Psoas muscle (tissue), 7 donors: ENCODE measurements at regions not wholly inside any gene's neighbourhood (a gene's known extent, or its start where the extent isn't known, plus 50 kb on each side); places are given as distances from the start of the nearest gene placed in this dataset.

Source experiments
- ATAC-seq, 4 donors: fragments of 200-7000 bp; cut with Tn5 transposase; one replicate each; pipeline ENCODE4 v1.9.1; 2020; ENCODE audit warnings: moderate library complexity in 3 of 4, mild to moderate bottlenecking in 2 of 4
- DNase-seq, 2 donors: peaks; one replicate each; pipeline ENCODE4 v3.0.0-alpha.2; 2020
- H3K27ac ChIP-seq: fragments of 200-600 bp; one replicate; pipeline ENCODE4 v1.8.0; 2022
- H3K27me3 ChIP-seq, 3 donors: fragments of 200-600 bp in 1 of 3; one replicate each; pipeline versions ENCODE4 v1.6.1 to v1.8.0; 2013 to 2022; ENCODE audit warnings: low read length in 2 of 3, mild to moderate bottlenecking in 2 of 3, moderate library complexity in 1 of 3; ENCODE audit not compliant: insufficient read depth in 3 of 3
- H3K36me3 ChIP-seq, 2 donors: fragments of 200-600 bp in 1 of 2; one replicate each; pipeline versions ENCODE4 v1.6.1 to v1.8.0; 2013 to 2022; ENCODE audit warnings: low read depth in 1 of 2, mild to moderate bottlenecking in 1 of 2, moderate library complexity in 1 of 2; ENCODE audit not compliant: insufficient read depth in 1 of 2
- H3K4me1 ChIP-seq: fragments of 200-600 bp; one replicate; pipeline ENCODE4 v1.8.0; 2022
- H3K4me3 ChIP-seq: fragments of 200-600 bp; one replicate; pipeline ENCODE4 v1.8.0; 2022; ENCODE audit warnings: mild to moderate bottlenecking
- H3K9me3 ChIP-seq: fragments of 200-600 bp; one replicate; pipeline ENCODE4 v1.8.0; 2022
- WGBS, 3 donors: extraction: QIAGEN DNeasy Blood & Tissue Kit; methylation state at CpG; one replicate each; pipeline versions ENCODE4 v1.1.6 to v1.1.7; 2013; 5-methylcytosine and 5-hydroxymethylcytosine counted together
- intact Hi-C, 2 donors: fragments of 100-400 bp; cut with DNase I; formaldehyde crosslinking; loops; one replicate each; pipeline versions ENCODE4 v1.11.0 to v1.14.2; 2022
- TF ChIP-seq, protein P1 (sequence below): fragments of 200-600 bp; IDR thresholded peaks from one replicate; pipeline ENCODE4 v1.8.0; 2022; ENCODE audit warnings: antibody characterized with exemption
- donor health status: healthy with polysubstance abuse.
- donor health status: DM: no; HTN: no; CAD: no; lungs with moderate emphysema.
- donor health status: Bipolar disorder and iron deficiency.
- donor health status: healthy.
- donor health status: DM: yes; HTN: yes; CAD: no.
- donor health status: DM: no; HTN: no; CAD: no.
- donor health status: DM: yes; HTN: yes; CAD: no.

DNA sequence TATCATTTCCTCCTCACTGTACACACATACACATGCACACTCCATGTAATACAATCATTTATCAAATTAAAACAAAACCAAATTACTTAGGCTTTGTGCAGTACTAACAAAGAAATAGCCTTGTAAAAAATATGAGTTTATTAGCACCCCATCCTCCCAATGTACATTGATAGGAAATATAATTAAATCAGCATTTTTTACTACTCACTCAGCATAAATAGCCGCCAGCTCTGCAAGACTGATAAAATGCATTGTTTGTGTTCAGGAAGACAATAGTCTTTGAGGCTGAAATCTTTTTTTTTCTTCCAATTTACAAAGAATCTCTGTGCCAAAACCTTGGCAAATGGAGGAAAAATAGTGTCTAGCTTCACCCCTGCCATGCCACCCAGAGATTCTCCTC, 497.6 kb upstream of the ADAMTS16 start:
- Histone ChIP-seq H3K36me3 (no peaks in the 10 kb centered on the region), H3K4me3 (no peak overlapping the region), H3K9me3 (no peaks in the 10 kb centered on the region), H3K27me3 (no peaks in the 10 kb centered on the region), H3K4me1 (no peaks in the 10 kb centered on the region), H3K27ac (no peak overlapping the region)
- intact Hi-C loops = no loop called here
- no peak for ATAC-seq
- WGBS, 3 donors = 66 to 80% (median 68%) methylated on average over 1 of the region's 1 CpG
- DNase-seq = no peak
- TF ChIP-seq, protein P1, sequence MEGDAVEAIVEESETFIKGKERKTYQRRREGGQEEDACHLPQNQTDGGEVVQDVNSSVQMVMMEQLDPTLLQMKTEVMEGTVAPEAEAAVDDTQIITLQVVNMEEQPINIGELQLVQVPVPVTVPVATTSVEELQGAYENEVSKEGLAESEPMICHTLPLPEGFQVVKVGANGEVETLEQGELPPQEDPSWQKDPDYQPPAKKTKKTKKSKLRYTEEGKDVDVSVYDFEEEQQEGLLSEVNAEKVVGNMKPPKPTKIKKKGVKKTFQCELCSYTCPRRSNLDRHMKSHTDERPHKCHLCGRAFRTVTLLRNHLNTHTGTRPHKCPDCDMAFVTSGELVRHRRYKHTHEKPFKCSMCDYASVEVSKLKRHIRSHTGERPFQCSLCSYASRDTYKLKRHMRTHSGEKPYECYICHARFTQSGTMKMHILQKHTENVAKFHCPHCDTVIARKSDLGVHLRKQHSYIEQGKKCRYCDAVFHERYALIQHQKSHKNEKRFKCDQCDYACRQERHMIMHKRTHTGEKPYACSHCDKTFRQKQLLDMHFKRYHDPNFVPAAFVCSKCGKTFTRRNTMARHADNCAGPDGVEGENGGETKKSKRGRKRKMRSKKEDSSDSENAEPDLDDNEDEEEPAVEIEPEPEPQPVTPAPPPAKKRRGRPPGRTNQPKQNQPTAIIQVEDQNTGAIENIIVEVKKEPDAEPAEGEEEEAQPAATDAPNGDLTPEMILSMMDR = no peak

DNA sequence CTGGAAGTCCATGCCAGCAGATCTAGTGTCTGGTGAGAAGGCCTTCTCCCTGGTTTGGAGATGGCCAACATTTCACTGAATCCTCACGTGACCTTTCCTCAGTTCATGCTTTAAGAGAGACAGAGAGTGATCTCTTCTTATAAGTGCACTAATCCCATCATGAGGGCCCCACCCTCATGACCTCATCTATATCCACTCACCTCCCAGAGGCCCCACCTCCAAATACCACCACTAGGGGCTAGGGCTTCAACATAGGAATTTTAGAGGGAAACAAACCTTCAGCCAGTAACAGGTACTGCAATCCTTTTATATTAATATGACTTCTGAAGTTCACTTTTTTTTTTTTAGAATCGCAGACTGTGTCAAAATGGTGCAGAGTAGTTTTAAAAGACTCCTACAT, 496.9 kb upstream of the ADAMTS16 start:
- intact Hi-C loops = no loop called here

DNA sequence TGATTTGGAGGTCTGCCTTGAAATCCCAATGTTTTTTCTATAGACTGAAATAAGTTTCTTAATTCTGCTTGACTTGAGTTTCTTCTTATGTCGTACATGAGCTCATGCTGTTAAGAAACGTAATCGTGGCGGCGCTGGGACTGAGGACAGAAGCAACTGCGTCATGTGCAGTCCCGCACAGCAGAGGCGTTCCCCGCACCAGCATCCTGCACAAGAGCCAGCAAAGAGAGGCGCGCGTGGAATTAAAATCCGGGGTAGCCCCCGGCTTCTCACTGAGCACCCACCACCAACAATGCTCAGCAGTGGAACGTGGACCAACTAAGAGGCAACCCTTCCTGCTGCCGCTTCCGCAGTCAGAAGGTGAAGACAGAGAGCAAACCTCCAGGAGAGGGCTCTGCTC, 496.2 kb upstream of the ADAMTS16 start:
- Histone ChIP-seq H3K4me1 (no peaks in the 10 kb centered on the region), H3K27ac (no peak overlapping the region), H3K9me3 (no peaks in the 10 kb centered on the region), H3K27me3 (no peaks in the 10 kb centered on the region), H3K4me3 (no peak overlapping the region), H3K36me3 (no peaks in the 10 kb centered on the region)
- DNase-seq = no peak
- WGBS, 3 donors = 95 to 97% (median 96%) methylated on average over 17 of the region's 17 CpGs
- intact Hi-C loops = no loop called here
- no peak for ATAC-seq
- TF ChIP-seq, protein P1 = no peak

More for the DNA sequence above, 496.9 kb upstream of the ADAMTS16 start:
- no peak overlapping the region for H3K27ac ChIP-seq
- no peak overlapping the region for H3K4me3 ChIP-seq
- DNase-seq (no peak), ATAC-seq (no peak)
- H3K9me3 ChIP-seq = no peaks in the 10 kb centered on the region
- TF ChIP-seq, protein P1 = no peak
- no peaks in the 10 kb centered on the region for H3K36me3 ChIP-seq
- H3K27me3 ChIP-seq = no peaks in the 10 kb centered on the region
- H3K4me1 ChIP-seq = no peaks in the 10 kb centered on the region
- WGBS, 3 donors = 92 to 98% (median 96%) methylated on average over 2 of the region's 2 CpGs

DNA sequence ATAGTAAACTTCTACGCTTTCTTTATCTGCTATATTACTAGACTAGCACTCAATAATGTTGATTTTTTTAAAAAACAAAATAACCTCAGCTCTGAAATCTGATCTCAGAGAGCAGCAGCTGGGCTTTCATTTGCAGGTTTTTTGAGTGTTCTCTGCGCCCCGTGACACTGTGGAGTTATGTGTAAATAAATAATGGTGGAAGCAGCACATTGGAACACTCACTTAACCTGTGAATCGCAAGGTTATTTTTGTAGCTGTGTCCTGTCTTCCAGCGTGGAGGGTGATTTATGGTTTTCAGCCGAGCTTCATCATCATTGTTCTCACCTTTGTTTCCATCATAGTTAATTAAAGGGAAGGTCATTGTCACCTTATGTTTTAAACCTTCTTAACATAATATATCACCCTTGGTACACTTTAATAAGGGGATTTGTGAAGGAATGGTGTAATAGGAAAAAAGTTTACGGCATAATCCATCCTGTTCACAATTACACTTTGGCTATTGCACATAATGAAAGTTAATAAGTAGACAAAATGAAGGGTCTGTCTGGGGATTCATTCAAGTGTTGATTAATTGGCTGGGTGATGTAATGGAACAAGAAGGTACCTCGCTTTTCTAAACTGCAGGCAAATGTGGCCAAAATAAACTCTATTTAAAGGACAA, 493.3 kb upstream of the ADAMTS16 start:
- intact Hi-C loops = no loop called here
- no peak for ATAC-seq
- WGBS, 3 donors = 31 to 37% (median 35%) methylated on average over 8 of the region's 8 CpGs
- Histone ChIP-seq H3K4me3 (no peak overlapping the region), H3K9me3 (no peaks in the 10 kb centered on the region), H3K4me1 (no peaks in the 10 kb centered on the region), H3K27me3 (no peaks in the 10 kb centered on the region), H3K36me3 (no peaks in the 10 kb centered on the region), H3K27ac (no peak overlapping the region)
- no peak for DNase-seq
- TF ChIP-seq, protein P1 = no peak

DNA sequence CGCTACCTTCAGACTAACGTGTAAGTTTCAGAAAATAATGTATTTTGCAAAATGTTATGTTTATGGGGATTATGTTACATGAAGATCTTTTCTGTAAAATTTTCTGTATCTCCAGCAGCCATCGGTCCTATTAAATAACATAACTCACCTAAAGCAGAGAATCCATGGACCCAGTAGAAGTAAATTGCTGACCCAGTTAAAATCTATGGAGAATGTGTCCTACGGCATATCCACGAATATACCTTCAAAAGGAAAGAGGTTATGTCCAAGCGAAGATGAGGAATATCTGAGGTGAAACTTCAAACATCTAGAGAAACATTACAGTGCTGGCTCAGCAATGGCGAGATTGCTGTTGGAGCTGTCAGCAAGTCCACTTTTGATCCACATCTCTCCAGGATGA, 492.2 kb upstream of the ADAMTS16 start:
- no peak for DNase-seq
- H3K27me3 ChIP-seq = no peaks in the 10 kb centered on the region
- no peak for ATAC-seq
- no peak overlapping the region for H3K27ac ChIP-seq
- H3K9me3 ChIP-seq = no peaks in the 10 kb centered on the region
- H3K4me3 ChIP-seq = no peak overlapping the region
- TF ChIP-seq, protein P1 = no peak
- no peaks in the 10 kb centered on the region for H3K36me3 ChIP-seq
- H3K4me1 ChIP-seq = no peaks in the 10 kb centered on the region
- 86 to 90% (median 88%) methylated on average over 7 of the region's 7 CpGs for WGBS, 3 donors
- intact Hi-C loops = no loop called here
